Suprapubic skin (tissue), 4 donors: ENCODE measurements at regions not wholly inside any gene's neighbourhood (a gene's known extent, or its start where the extent isn't known, plus 50 kb on each side); places are given as distances from the start of the nearest gene placed in this dataset.

Experiments used
- CTCF ChIP-seq, 2 donors: fragments of 200-600 bp in 1 of 2; fragments of 450-650 bp in 1 of 2; sonication (generic) in 1 of 2; IDR thresholded peaks; one replicate each; pipeline ENCODE4 v1.5.1; 2016 to 2019; ENCODE audit warnings: antibody characterized with exemption in 2 of 2, mild to moderate bottlenecking in 1 of 2, moderate library complexity in 1 of 2
- EP300 ChIP-seq: sonication (generic); formaldehyde crosslinking; IDR thresholded peaks from one replicate; pipeline ENCODE4 v1.6.1; 2017; ENCODE audit warnings: antibody characterized with exemption
- POLR2A ChIP-seq, 2 donors: fragments of 450-650 bp; IDR thresholded peaks; one replicate each; pipeline ENCODE4 v1.6.1; 2017; ENCODE audit warnings: antibody characterized with exemption in 2 of 2, mild to moderate bottlenecking in 2 of 2, moderate library complexity in 2 of 2
- POLR2AphosphoS5 ChIP-seq, 3 donors: sonication (generic); formaldehyde crosslinking; IDR thresholded peaks; one replicate each; pipeline ENCODE4 v1.6.1; 2017; ENCODE audit warnings: antibody characterized with exemption in 3 of 3

- TF ChIP-seq POLR2A (IDR thresholded peaks at IDR 0.05) (no peak), CTCF (IDR thresholded peaks at IDR 0.05) (no peak), EP300 (no peak), POLR2AphosphoS5 (IDR thresholded peaks at IDR 0.05) (no peak)
Measured at GRCh38 chr1:53378932-53379661, 51.2 kb upstream of the LRP8 start.
